Middle frontal gyrus (tissue), 1 donor: ENCODE measurements at regions not wholly inside any gene's neighbourhood (a gene's known extent, or its start where the extent isn't known, plus 50 kb on each side); places are given as distances from the start of the nearest gene placed in this dataset.

Experiments
- DNase-seq: peaks from one replicate; pipeline ENCODE4 v3.0.0-alpha.2; 2015; ENCODE audit warnings: low spot score; ENCODE audit errors: extremely low spot score

GRCh38 chr2:234677758-234678538 lies 181.1 kb upstream of the ARL4C start:
- DNase-seq: no peak

GRCh38 chr2:234676783-234677450 lies 180.0 kb upstream of the ARL4C start:
- DNase-seq: no peak

- no peak for DNase-seq
Measured at GRCh38 chr2:234676109-234676782, 179.4 kb upstream of the ARL4C start.

- no peak for DNase-seq
Measured at GRCh38 chr2:234674781-234675201, 177.9 kb upstream of the ARL4C start.

- DNase-seq: no peak
Measured at GRCh38 chr2:234673961-234674759, 177.3 kb upstream of the ARL4C start.

- DNase-seq: no peak
Measured at GRCh38 chr2:234673501-234673900, 176.6 kb upstream of the ARL4C start.

GRCh38 chr2:234672498-234673150 lies 175.7 kb upstream of the ARL4C start:
- no peak for DNase-seq

GRCh38 chr2:234671716-234672115 lies 174.8 kb upstream of the ARL4C start:
- DNase-seq: no peak

GRCh38 chr2:234671231-234671630 lies 174.3 kb upstream of the ARL4C start:
- no peak for DNase-seq

GRCh38 chr2:234670806-234671205 lies 173.9 kb upstream of the ARL4C start:
- DNase-seq: no peak

GRCh38 chr2:234670052-234670451 lies 173.2 kb upstream of the ARL4C start:
- no peak for DNase-seq

GRCh38 chr2:234669621-234670020 lies 172.7 kb upstream of the ARL4C start:
- DNase-seq: no peak

GRCh38 chr2:234669001-234669400 lies 172.1 kb upstream of the ARL4C start:
- no peak for DNase-seq

- no peak for DNase-seq
Measured at GRCh38 chr2:234666911-234667310, 170.0 kb upstream of the ARL4C start.

GRCh38 chr2:234665304-234665703 lies 168.4 kb upstream of the ARL4C start:
- DNase-seq: no peak

- no peak for DNase-seq
Measured at GRCh38 chr2:234661849-234662248, 165.0 kb upstream of the ARL4C start.

GRCh38 chr2:234661175-234661574 lies 164.3 kb upstream of the ARL4C start:
- no peak for DNase-seq

- DNase-seq: no peak
Measured at GRCh38 chr2:234655706-234656105, 158.8 kb upstream of the ARL4C start.

- no peak for DNase-seq
Measured at GRCh38 chr2:234650911-234651310, 154.0 kb upstream of the ARL4C start.

GRCh38 chr2:234649951-234650350 lies 153.1 kb upstream of the ARL4C start:
- no peak for DNase-seq

GRCh38 chr2:234643407-234643806 lies 146.5 kb upstream of the ARL4C start:
- DNase-seq: no peak
